A673 (cell line): ENCODE measurements at regions not wholly inside any gene's neighbourhood (a gene's known extent, or its start where the extent isn't known, plus 50 kb on each side); places are given as distances from the start of the nearest gene placed in this dataset.

Experiments
- BruUV-seq: library from RNA; stranded (reverse); fragments of 400-500 nt; replicated peaks from 2 replicates; lab custom pipeline; 2021; lab: Mats Ljungman, UMichigan
- CTCF ChIA-PET: fragments of 300-600 bp; sonication (Branson Sonifier 250); formaldehyde crosslinking; loops from one replicate; lab custom pipeline; 2022; ENCODE audit warnings: antibody characterized with exemption; lab: Charles Lee
- POLR2A ChIA-PET: fragments of 300-600 bp; sonication (Branson Sonifier 250); formaldehyde crosslinking; loops from one replicate; lab custom pipeline; 2022; ENCODE audit warnings: antibody characterized with exemption; ENCODE audit not compliant: low non-redundant PET; lab: Charles Lee
- DNase-seq: peaks from one replicate; pipeline ENCODE4 v3.0.0-alpha.2; 2015; ENCODE audit warnings: low spot score
- H3K27ac ChIP-seq: fragments of 200-600 bp; sonication (generic); 2 replicates; pipeline ENCODE4 v1.5.1; 2016; ENCODE audit warnings: mixed run types, low read depth, mild to moderate bottlenecking, mixed read lengths, antibody characterized with exemption, low read length; ENCODE audit not compliant: poor library complexity, severe bottlenecking
- H3K27me3 ChIP-seq: fragments of 200-600 bp; sonication (generic); replicated peaks from 2 replicates; pipeline ENCODE4 v1.6.1; 2017; ENCODE audit warnings: mixed run types, low read depth, mild to moderate bottlenecking, mixed read lengths, antibody characterized with exemption, low read length; ENCODE audit not compliant: insufficient read depth, poor library complexity
- H3K36me3 ChIP-seq: fragments of 200-600 bp; sonication (generic); 2 replicates; pipeline ENCODE4 v1.6.1; 2016; ENCODE audit warnings: mixed run types, mild to moderate bottlenecking, mixed read lengths, antibody characterized with exemption, low read length; ENCODE audit not compliant: insufficient read depth, poor library complexity, severe bottlenecking
- H3K4me1 ChIP-seq: fragments of 200-600 bp; sonication (generic); 2 replicates; pipeline ENCODE4 v1.6.1; 2017; ENCODE audit warnings: mixed run types, mild to moderate bottlenecking, mixed read lengths, antibody characterized with exemption, low read length; ENCODE audit not compliant: insufficient read depth, poor library complexity, severe bottlenecking
- H3K4me3 ChIP-seq: fragments of 200-600 bp; sonication (generic); 2 replicates; pipeline ENCODE4 v1.5.1; 2016; ENCODE audit warnings: low read depth, mixed run types, mild to moderate bottlenecking, mixed read lengths, low read length; ENCODE audit not compliant: poor library complexity, severe bottlenecking
- H3K9me3 ChIP-seq: fragments of 200-600 bp; sonication (generic); 2 replicates; pipeline ENCODE4 v1.6.1; 2016; ENCODE audit warnings: mixed run types, low read depth, mild to moderate bottlenecking, mixed read lengths, antibody characterized with exemption, low read length; ENCODE audit not compliant: poor library complexity, severe bottlenecking
- CTCF ChIP-seq: fragments of 300-800, 200-600 bp; sonication (generic); conservative IDR thresholded peaks from 2 replicates; pipeline ENCODE4 v1.5.1; 2017; ENCODE audit warnings: low read depth, mild to moderate bottlenecking, antibody characterized with exemption, low read length, moderate library complexity, mixed read lengths
- EZH2 ChIP-seq: fragments of 200-600 bp; sonication (generic); IDR thresholded peaks from 2 replicates; pipeline ENCODE4 v1.6.1; 2017; ENCODE audit warnings: borderline replicate concordance, low read depth, mild to moderate bottlenecking, mixed read lengths, antibody characterized with exemption, low read length; ENCODE audit not compliant: poor library complexity, severe bottlenecking
- intact Hi-C: fragments of 100-400 bp; cut with micrococcal nuclease; formaldehyde crosslinking; loops from one replicate; pipeline ENCODE4 v1.10.0; 2022; ENCODE audit not compliant: unreplicated experiment

DNA sequence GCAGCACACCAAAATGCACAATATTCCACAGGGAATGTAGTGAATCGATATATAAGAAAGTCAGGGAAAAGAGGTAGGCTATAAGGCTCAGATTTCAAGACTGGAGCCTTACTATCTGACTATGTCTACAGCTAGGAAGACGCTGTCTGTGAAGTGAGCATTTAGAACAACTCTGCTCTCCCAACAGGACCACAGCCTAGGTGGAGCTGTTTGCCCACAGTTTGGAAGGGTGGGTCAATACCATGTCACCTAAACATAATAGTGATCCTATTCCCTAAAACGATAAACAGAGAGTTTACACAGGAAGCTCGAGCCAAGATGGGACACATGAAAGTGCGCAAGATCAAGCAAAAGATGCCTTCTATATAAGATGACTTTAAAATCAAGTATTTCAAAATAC is 2486.0 kb upstream of the PCDH20 start:
- no TSS peak for BruUV-seq
- ChIA-PET CTCF (no interaction called here), POLR2A (no interaction called here)
- no peaks in the 10 kb centered on the region for H3K9me3 ChIP-seq
- H3K4me3 ChIP-seq, result no peak overlapping the region
- H3K27me3 ChIP-seq, result no peaks in the 10 kb centered on the region
- TF ChIP-seq EZH2, result no peak
- 0 out of 2 replicates have a peak, but pooled peaks have one; percentile 17 for TF ChIP-seq CTCF
- no peaks in the 10 kb centered on the region for H3K4me1 ChIP-seq
- intact Hi-C loops, result no loop called here
- peak; percentile 8 for DNase-seq
- H3K36me3 ChIP-seq, result no peaks in the 10 kb centered on the region
- H3K27ac ChIP-seq, result no peak overlapping the region

GRCh38 chr13:63900406-63900805 is 2484.8 kb upstream of the PCDH20 start:
- Histone ChIP-seq H3K4me3 (no peak overlapping the region), H3K27ac (no peak overlapping the region), H3K36me3 (no peaks in the 10 kb centered on the region), H3K27me3 (no peaks in the 10 kb centered on the region), H3K4me1 (no peaks in the 10 kb centered on the region), H3K9me3 (no peaks in the 10 kb centered on the region)
- intact Hi-C loops, result no loop called here
- DNase-seq, result no peak
- CTCF ChIA-PET, result no interaction called here
- TF ChIP-seq CTCF (no peak), EZH2 (no peak)
- no TSS peak for BruUV-seq
- POLR2A ChIA-PET, result no interaction called here

DNA sequence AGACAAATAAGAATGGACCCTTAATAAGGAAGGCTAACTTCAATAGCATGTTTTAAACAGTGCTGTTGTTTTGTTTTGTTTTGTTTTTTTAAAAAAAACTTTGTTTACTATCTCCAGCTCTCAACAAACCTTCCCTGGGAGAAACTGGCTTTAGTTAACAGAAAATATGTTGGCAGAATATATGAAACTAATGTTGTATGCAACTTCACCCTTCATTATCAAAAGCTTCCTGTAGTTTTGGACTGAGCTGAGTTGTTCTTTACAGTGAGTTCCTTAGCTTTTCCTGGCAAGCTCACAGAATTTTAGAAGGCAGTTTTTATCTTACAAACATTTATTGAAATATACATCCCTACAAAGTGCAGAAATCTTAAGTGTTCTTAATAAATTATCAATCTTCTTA is 2480.7 kb upstream of the PCDH20 start:
- Histone ChIP-seq H3K27ac (no peak overlapping the region), H3K4me3 (no peak overlapping the region), H3K4me1 (no peaks in the 10 kb centered on the region), H3K9me3 (no peaks in the 10 kb centered on the region), H3K36me3 (no peaks in the 10 kb centered on the region), H3K27me3 (no peaks in the 10 kb centered on the region)
- no TSS peak for BruUV-seq
- DNase-seq, result no peak
- ChIA-PET CTCF (no interaction called here), POLR2A (no interaction called here)
- TF ChIP-seq CTCF (no peak), EZH2 (no peak)
- intact Hi-C loops, result no loop called here
